Hepatocyte (in vitro differentiated cells): ENCODE measurements at regions not wholly inside any gene's neighbourhood (a gene's known extent, or its start where the extent isn't known, plus 50 kb on each side); places are given as distances from the start of the nearest gene placed in this dataset.
A peak's percentile ranks its signal among the peaks of the same experiment; 100 is the strongest.

Experiments
- DNase-seq: peaks from one replicate; pipeline ENCODE4 v3.0.0-alpha.2; 2016; ENCODE audit warnings: low spot score
- H2AFZ ChIP-seq: fragments of 200-600 bp; sonication (generic); 2 replicates; pipeline ENCODE4 v1.6.0; 2016; ENCODE audit warnings: antibody characterized with exemption, mild to moderate bottlenecking
- H3K27ac ChIP-seq: fragments of 200-600 bp; sonication (generic); 2 replicates; pipeline ENCODE4 v1.5.1; 2016; ENCODE audit warnings: mild to moderate bottlenecking
- H3K27me3 ChIP-seq: fragments of 200-600 bp; sonication (generic); 2 replicates; pipeline ENCODE4 v1.6.1; 2016
- H3K36me3 ChIP-seq: fragments of 200-600 bp; sonication (generic); replicated peaks from 2 replicates; pipeline ENCODE4 v1.5.1; 2016; ENCODE audit warnings: low read depth; ENCODE audit not compliant: insufficient read depth
- H3K4me1 ChIP-seq: fragments of 200-600 bp; sonication (generic); 2 replicates; pipeline ENCODE4 v1.5.1; 2016; ENCODE audit warnings: mild to moderate bottlenecking, moderate library complexity; ENCODE audit not compliant: insufficient read depth
- H3K4me2 ChIP-seq: fragments of 200-600 bp; sonication (generic); 2 replicates; pipeline ENCODE4 v1.6.0; 2016
- H3K4me3 ChIP-seq: fragments of 200-600 bp; sonication (generic); 2 replicates; pipeline ENCODE4 v1.5.1; 2016; ENCODE audit warnings: mild to moderate bottlenecking
- H3K79me2 ChIP-seq: fragments of 200-600 bp; sonication (generic); 2 replicates; pipeline ENCODE4 v1.6.0; 2017; ENCODE audit warnings: mild to moderate bottlenecking
- H3K9me2 ChIP-seq: fragments of 200-600 bp; sonication (generic); replicated peaks from 2 replicates; pipeline ENCODE4 v1.6.0; 2017; ENCODE audit warnings: mild to moderate bottlenecking; ENCODE audit not compliant: insufficient read depth
- H3K9me3 ChIP-seq: fragments of 200-600 bp; sonication (generic); 2 replicates; pipeline ENCODE4 v1.5.1; 2016; ENCODE audit warnings: low read depth, mild to moderate bottlenecking
- H4K20me1 ChIP-seq: fragments of 200-600 bp; sonication (generic); 2 replicates; pipeline ENCODE4 v1.6.0; 2016; ENCODE audit warnings: mild to moderate bottlenecking; ENCODE audit not compliant: insufficient read depth, poor library complexity, severe bottlenecking
- EZH2 ChIP-seq: fragments of 200-600 bp; sonication (generic); IDR thresholded peaks from 2 replicates; pipeline ENCODE4 v1.6.1; 2016; ENCODE audit warnings: antibody characterized with exemption, mild to moderate bottlenecking, borderline replicate concordance
- EZH2phosphoT487 ChIP-seq: fragments of 200-600 bp; sonication (generic); IDR thresholded peaks from one replicate; pipeline ENCODE4 v1.6.1; 2018; ENCODE audit warnings: antibody characterized with exemption, mild to moderate bottlenecking, low read depth, moderate library complexity; ENCODE audit not compliant: unreplicated experiment, severe bottlenecking
- WGBS: methylation state at CpG from one replicate; pipeline ENCODE4 v1.1.6; 2016; ENCODE audit warnings: low lambda C conversion rate; ENCODE audit errors: missing lambda C conversion rate; 5-methylcytosine and 5-hydroxymethylcytosine counted together
- TF ChIP-seq, protein P1 (sequence below): fragments of 200-600 bp; sonication (generic); IDR thresholded peaks from 2 replicates; pipeline ENCODE4 v1.5.1; 2016; ENCODE audit warnings: antibody characterized with exemption, mild to moderate bottlenecking; ENCODE audit not compliant: poor library complexity

DNA sequence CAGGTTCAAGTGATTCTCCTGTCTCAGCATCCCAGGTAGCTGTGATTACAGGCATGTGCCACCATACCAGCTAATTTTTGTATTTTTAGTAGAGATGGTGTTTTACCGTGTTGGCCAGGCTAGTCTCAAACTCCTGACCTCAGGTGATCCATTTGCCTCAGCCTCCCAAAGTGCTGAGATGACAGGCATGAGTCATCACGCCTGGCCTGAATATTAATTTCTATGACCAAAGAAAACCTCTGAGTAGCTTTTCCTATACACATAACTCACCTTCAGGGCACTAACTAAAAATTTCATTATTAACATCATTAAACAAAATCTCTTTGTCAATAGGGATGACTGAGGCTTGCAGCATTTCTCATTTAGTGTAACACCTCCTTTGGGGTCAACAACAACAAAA is 259.6 kb upstream of the KRR1 start:
- Histone ChIP-seq H3K79me2 (no peaks in the 10 kb centered on the region), H4K20me1 (no peaks in the 10 kb centered on the region), H3K36me3 (no peaks in the 10 kb centered on the region), H3K4me3 (no peak overlapping the region), H2AFZ (no peak overlapping the region), H3K4me1 (no peaks in the 10 kb centered on the region), H3K9me2 (no peaks in the 10 kb centered on the region), H3K4me2 (no peak overlapping the region), H3K27me3 (no peaks in the 10 kb centered on the region), H3K27ac (no peak overlapping the region), H3K9me3 (no peaks in the 10 kb centered on the region)
- WGBS, result 95% methylated on average over 2 of the region's 2 CpGs
- TF ChIP-seq EZH2, result no peak
- TF ChIP-seq, protein P1, sequence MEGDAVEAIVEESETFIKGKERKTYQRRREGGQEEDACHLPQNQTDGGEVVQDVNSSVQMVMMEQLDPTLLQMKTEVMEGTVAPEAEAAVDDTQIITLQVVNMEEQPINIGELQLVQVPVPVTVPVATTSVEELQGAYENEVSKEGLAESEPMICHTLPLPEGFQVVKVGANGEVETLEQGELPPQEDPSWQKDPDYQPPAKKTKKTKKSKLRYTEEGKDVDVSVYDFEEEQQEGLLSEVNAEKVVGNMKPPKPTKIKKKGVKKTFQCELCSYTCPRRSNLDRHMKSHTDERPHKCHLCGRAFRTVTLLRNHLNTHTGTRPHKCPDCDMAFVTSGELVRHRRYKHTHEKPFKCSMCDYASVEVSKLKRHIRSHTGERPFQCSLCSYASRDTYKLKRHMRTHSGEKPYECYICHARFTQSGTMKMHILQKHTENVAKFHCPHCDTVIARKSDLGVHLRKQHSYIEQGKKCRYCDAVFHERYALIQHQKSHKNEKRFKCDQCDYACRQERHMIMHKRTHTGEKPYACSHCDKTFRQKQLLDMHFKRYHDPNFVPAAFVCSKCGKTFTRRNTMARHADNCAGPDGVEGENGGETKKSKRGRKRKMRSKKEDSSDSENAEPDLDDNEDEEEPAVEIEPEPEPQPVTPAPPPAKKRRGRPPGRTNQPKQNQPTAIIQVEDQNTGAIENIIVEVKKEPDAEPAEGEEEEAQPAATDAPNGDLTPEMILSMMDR, result no peak
- TF ChIP-seq EZH2phosphoT487, result no peak
- no peak for DNase-seq

- WGBS, result 80% methylated on average over 2 of the region's 2 CpGs
- TF ChIP-seq EZH2 (no peak), EZH2phosphoT487 (no peak)
- TF ChIP-seq, protein P1, result no peak
Observed at GRCh38 chr12:75767957-75768356, 256.5 kb upstream of the KRR1 start.

GRCh38 chr12:75766263-75767160 is 255.1 kb upstream of the KRR1 start:
- no peak for DNase-seq
- no peak overlapping the region for H3K4me2 ChIP-seq
- H3K27ac ChIP-seq, result peak overlapping the region; percentile 32

More at GRCh38 chr12:75767957-75768356, 256.5 kb upstream of the KRR1 start:
- no peak overlapping the region for H3K4me3 ChIP-seq
- no peak overlapping the region for H3K27ac ChIP-seq
- H3K4me2 ChIP-seq, result no peak overlapping the region
- H3K79me2 ChIP-seq, result no peaks in the 10 kb centered on the region
- no peaks in the 10 kb centered on the region for H3K9me3 ChIP-seq
- no peaks in the 10 kb centered on the region for H4K20me1 ChIP-seq
- H3K36me3 ChIP-seq, result no peaks in the 10 kb centered on the region
- DNase-seq, result no peak
- no peaks in the 10 kb centered on the region for H3K4me1 ChIP-seq
- no peaks in the 10 kb centered on the region for H3K27me3 ChIP-seq
- H2AFZ ChIP-seq, result no peak overlapping the region
- H3K9me2 ChIP-seq, result no peaks in the 10 kb centered on the region

More at GRCh38 chr12:75766263-75767160, 255.1 kb upstream of the KRR1 start:
- WGBS, result 76% methylated on average over 3 of the region's 3 CpGs
- H3K4me3 ChIP-seq, result no peak overlapping the region
- H3K36me3 ChIP-seq, result no peaks in the 10 kb centered on the region
- H4K20me1 ChIP-seq, result no peaks in the 10 kb centered on the region
- no peaks in the 10 kb centered on the region for H3K27me3 ChIP-seq
- no peak overlapping the region for H2AFZ ChIP-seq
- no peaks in the 10 kb centered on the region for H3K9me3 ChIP-seq
- H3K4me1 ChIP-seq, result no peaks in the 10 kb centered on the region
- TF ChIP-seq, protein P1, result no peak
- TF ChIP-seq EZH2phosphoT487 (no peak), EZH2 (no peak)
- H3K9me2 ChIP-seq, result no peaks in the 10 kb centered on the region
- H3K79me2 ChIP-seq, result no peaks in the 10 kb centered on the region
